T-helper 1 cell treated with Interleukin-12 subunit alpha and Interleukin-12 subunit beta and Interleukin-4 antibody, amounts not matched to agents 30 ng/mL and 1 ng/mL, for 36 hours (primary cell): ENCODE measurements at regions not wholly inside any gene's neighbourhood (a gene's known extent, or its start where the extent isn't known, plus 50 kb on each side); places are given as distances from the start of the nearest gene placed in this dataset.

Source experiments
- intact Hi-C: fragments of 100-400 bp; cut with micrococcal nuclease; formaldehyde crosslinking; loops from one replicate; pipeline ENCODE4 v1.15.1; 2024

- intact Hi-C loops = no loop called here
Observed at GRCh38 chr14:51544471-51544870, 107.2 kb upstream of the FRMD6 start.

- intact Hi-C loops = no loop called here
Observed at GRCh38 chr14:51544901-51545300, 106.8 kb upstream of the FRMD6 start.

- intact Hi-C loops = no loop called here
Observed at GRCh38 chr14:51545396-51545795, 106.3 kb upstream of the FRMD6 start.

GRCh38 chr14:51546099-51546498 is 105.6 kb upstream of the FRMD6 start:
- intact Hi-C loops = no loop called here

GRCh38 chr14:51546603-51547258 is 105.0 kb upstream of the FRMD6 start:
- intact Hi-C loops = no loop called here

GRCh38 chr14:51547260-51547659 is 104.5 kb upstream of the FRMD6 start:
- intact Hi-C loops = no loop called here

GRCh38 chr14:51547701-51548100 is 104.0 kb upstream of the FRMD6 start:
- intact Hi-C loops = no loop called here

GRCh38 chr14:51548187-51548586 is 103.5 kb upstream of the FRMD6 start:
- intact Hi-C loops = no loop called here

GRCh38 chr14:51550636-51551035 is 101.1 kb upstream of the FRMD6 start:
- intact Hi-C loops = no loop called here

GRCh38 chr14:51552275-51552674 is 99.4 kb upstream of the FRMD6 start:
- intact Hi-C loops = no loop called here

- intact Hi-C loops = no loop called here
Observed at GRCh38 chr14:51552768-51553404, 98.8 kb upstream of the FRMD6 start.

- intact Hi-C loops = loop anchor here (2.0 kb wide), 1 partner anchor 226 kb away; no protein-coding TSS in a partner anchor
Observed at GRCh38 chr14:51554339-51554920, 97.3 kb upstream of the FRMD6 start.

- intact Hi-C loops = loop anchor here (1.0 to 2.0 kb wide), 3 partner anchors 97 to 226 kb away; no protein-coding TSS in a partner anchor
Observed at GRCh38 chr14:51554953-51555352, 96.8 kb upstream of the FRMD6 start.

GRCh38 chr14:51561141-51561540 is 90.6 kb upstream of the FRMD6 start:
- intact Hi-C loops = no loop called here

- intact Hi-C loops = no loop called here
Observed at GRCh38 chr14:51562816-51563215, 88.9 kb upstream of the FRMD6 start.

GRCh38 chr14:51563560-51563959 is 88.2 kb upstream of the FRMD6 start:
- intact Hi-C loops = no loop called here

- intact Hi-C loops = no loop called here
Observed at GRCh38 chr14:51564460-51564859, 87.2 kb upstream of the FRMD6 start.

- intact Hi-C loops = no loop called here
Observed at GRCh38 chr14:51564986-51565604, 86.6 kb upstream of the FRMD6 start.

- intact Hi-C loops = no loop called here
Observed at GRCh38 chr14:51566831-51567582, 84.7 kb upstream of the FRMD6 start.

GRCh38 chr14:51568366-51568765 is 83.3 kb upstream of the FRMD6 start:
- intact Hi-C loops = no loop called here

- intact Hi-C loops = no loop called here
Observed at GRCh38 chr14:51573607-51574006, 78.1 kb upstream of the FRMD6 start.

GRCh38 chr14:51574009-51574408 is 77.7 kb upstream of the FRMD6 start:
- intact Hi-C loops = no loop called here
